ENCODE measurements at regions not wholly inside any gene's neighbourhood (a gene's known extent, or its start where the extent isn't known, plus 50 kb on each side); places are given as distances from the start of the nearest gene placed in this dataset.

- TF ChIP-seq KAT7 (CRISPR knock-in tag; IDR thresholded peaks at IDR 0.05; ENCODE audit: borderline replicate concordance) (no peak), CTCF (CRISPR knock-in tag; IDR thresholded peaks at IDR 0.05) (no peak), IRF2 (CRISPR knock-in tag; IDR thresholded peaks at IDR 0.05) (no peak), CHD2 (IDR thresholded peaks at IDR 0.05; ENCODE audit: low read depth, low read length) (no peak), MTA3 (CRISPR knock-in tag; IDR thresholded peaks at IDR 0.05) (no peak)
These were observed 142.9 kb upstream of the ATP1B1 start for GRCh38 chr1:168963601-168964000.
